ENCODE measurements at regions not wholly inside any gene's neighbourhood (a gene's known extent, or its start where the extent isn't known, plus 50 kb on each side); places are given as distances from the start of the nearest gene placed in this dataset.

- TF ChIP-seq POLR2AphosphoS5 (IDR thresholded peaks at IDR 0.05) (no peak), CTCF (IDR thresholded peaks at IDR 0.05 in 8 of 11, conservative IDR thresholded peaks at IDR 0.05 in 3 of 11) (no peak), POLR2A (IDR thresholded peaks at IDR 0.05) (no peak)
Observed at GRCh38 chr18:6614952-6615351, 114.6 kb upstream of the ARHGAP28 start.
